Upper lobe of right lung (tissue), 1 donor: ENCODE measurements at regions not wholly inside any gene's neighbourhood (a gene's known extent, or its start where the extent isn't known, plus 50 kb on each side); places are given as distances from the start of the nearest gene placed in this dataset.
A peak's percentile ranks its signal among the peaks of the same experiment; 100 is the strongest.

ENCODE experiments used
- ATAC-seq: fragments of 200-7000 bp; cut with Tn5 transposase; one replicate; pipeline ENCODE4 v1.9.1; 2020; ENCODE audit warnings: mild to moderate bottlenecking, moderate library complexity
- DNase-seq: peaks from one replicate; pipeline ENCODE4 v3.0.0-alpha.2; 2020
- H3K27ac ChIP-seq: fragments of 200-600 bp; one replicate; pipeline ENCODE4 v1.8.0; 2022
- H3K27me3 ChIP-seq: fragments of 200-600 bp; one replicate; pipeline ENCODE4 v1.8.0; 2022; ENCODE audit warnings: mild to moderate bottlenecking
- H3K36me3 ChIP-seq: fragments of 200-600 bp; one replicate; pipeline ENCODE4 v1.8.0; 2022
- H3K4me1 ChIP-seq: fragments of 200-600 bp; one replicate; pipeline ENCODE4 v1.8.0; 2022
- H3K4me3 ChIP-seq: fragments of 200-600 bp; one replicate; pipeline ENCODE4 v1.8.0; 2022; ENCODE audit warnings: mild to moderate bottlenecking
- H3K9me3 ChIP-seq: fragments of 200-600 bp; one replicate; pipeline ENCODE4 v1.8.0; 2022
- CTCF ChIP-seq: fragments of 200-600 bp; IDR thresholded peaks from one replicate; pipeline ENCODE4 v1.8.0; 2022; ENCODE audit warnings: antibody characterized with exemption
- intact Hi-C: fragments of 100-400 bp; cut with DNase I; formaldehyde crosslinking; loops from one replicate; pipeline ENCODE4 v1.11.0; 2022
- donor health status: DM: no; HTN: yes; CAD: no; lungs with severe emphysema.

GRCh38 chr6:150667359-150667758, 67.7 kb downstream of the PLEKHG1 start:
- no peaks in the 10 kb centered on the region for H3K36me3 ChIP-seq
- H3K4me1 ChIP-seq = peaks cover 25% of the 10 kb centered on the region
- H3K27me3 ChIP-seq = no peaks in the 10 kb centered on the region
- intact Hi-C loops = no loop called here
- H3K27ac ChIP-seq = peak overlapping the region; percentile 64
- no peak overlapping the region for H3K4me3 ChIP-seq
- TF ChIP-seq CTCF = no peak
- no peak for DNase-seq
- H3K9me3 ChIP-seq = no peaks in the 10 kb centered on the region
- no peak for ATAC-seq

DNA sequence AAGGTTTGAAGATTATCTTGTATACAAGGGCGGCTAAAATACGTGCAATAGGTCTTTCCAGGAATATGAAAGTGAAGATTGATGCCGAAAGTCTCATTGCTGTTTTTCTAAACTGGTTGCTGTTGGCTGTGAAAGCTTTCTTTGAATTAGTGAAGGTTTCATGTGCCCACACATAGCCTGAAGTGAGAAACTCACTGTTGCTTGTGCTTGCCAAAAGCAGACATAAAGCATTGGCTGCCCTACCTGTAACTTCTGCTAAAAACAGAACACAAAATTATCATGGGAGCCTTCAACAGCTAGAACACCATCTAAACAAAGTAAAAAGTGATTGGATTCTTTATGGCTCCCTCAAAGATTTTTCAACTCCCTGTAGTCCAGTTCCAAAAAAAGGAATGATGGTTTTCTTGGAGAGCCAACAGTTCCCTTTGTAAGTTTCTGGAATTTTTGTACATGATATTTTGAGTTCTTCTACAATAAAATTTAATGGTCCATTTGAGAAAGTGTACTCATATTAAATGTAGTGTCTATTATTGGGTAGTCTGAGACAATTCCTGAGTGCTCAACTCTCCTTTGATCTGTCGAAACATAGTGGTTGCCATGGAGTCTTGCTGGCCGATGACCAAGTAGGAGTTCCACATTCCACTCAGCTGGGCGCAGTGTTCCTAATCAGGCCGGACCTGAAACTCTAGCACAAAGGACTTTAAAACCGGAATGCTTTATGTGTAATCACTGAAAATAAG, 68.5 kb downstream of the PLEKHG1 start:
- DNase-seq = peak; percentile 84
- Histone ChIP-seq H3K27ac (peak overlapping the region; percentile 64), H3K4me1 (peaks cover 28% of the 10 kb centered on the region), H3K4me3 (no peak overlapping the region), H3K27me3 (no peaks in the 10 kb centered on the region), H3K36me3 (no peaks in the 10 kb centered on the region), H3K9me3 (no peaks in the 10 kb centered on the region)
- intact Hi-C loops = no loop called here
- peak; percentile 30 for TF ChIP-seq CTCF
- ATAC-seq = peak; percentile 92

- Histone ChIP-seq H3K4me1 (peaks cover 31% of the 10 kb centered on the region), H3K4me3 (no peak overlapping the region), H3K36me3 (no peaks in the 10 kb centered on the region), H3K9me3 (no peaks in the 10 kb centered on the region), H3K27ac (peak overlapping the region; percentile 64), H3K27me3 (no peaks in the 10 kb centered on the region)
- ATAC-seq (no peak), DNase-seq (no peak)
- intact Hi-C loops = no loop called here
- no peak for TF ChIP-seq CTCF
Observed at GRCh38 chr6:150668900-150669302, 69.2 kb downstream of the PLEKHG1 start.

DNA sequence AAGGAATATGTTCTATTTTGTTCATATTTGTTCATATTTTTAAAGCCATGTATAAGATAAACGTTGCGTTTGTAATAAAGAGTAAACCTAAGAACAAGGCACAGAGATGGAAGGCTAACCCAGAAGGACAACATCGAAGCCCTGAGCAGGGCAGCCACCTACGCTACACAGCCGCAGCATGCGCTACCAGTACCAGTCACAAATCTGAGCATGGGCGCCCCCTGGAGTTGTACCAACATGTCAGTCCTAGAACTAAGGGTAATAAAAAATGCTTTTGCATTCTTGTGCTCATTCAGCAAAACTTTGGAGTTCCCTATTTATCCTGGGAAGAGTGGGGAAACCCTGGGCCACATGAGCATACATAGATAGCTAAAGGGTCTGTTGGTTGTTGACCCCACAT, 70.6 kb downstream of the PLEKHG1 start:
- Histone ChIP-seq H3K27ac (no peak overlapping the region), H3K36me3 (no peaks in the 10 kb centered on the region), H3K27me3 (no peaks in the 10 kb centered on the region), H3K4me1 (peaks cover 31% of the 10 kb centered on the region), H3K9me3 (no peaks in the 10 kb centered on the region), H3K4me3 (no peak overlapping the region)
- TF ChIP-seq CTCF = no peak
- DNase-seq (no peak), ATAC-seq (no peak)
- intact Hi-C loops = no loop called here

DNA sequence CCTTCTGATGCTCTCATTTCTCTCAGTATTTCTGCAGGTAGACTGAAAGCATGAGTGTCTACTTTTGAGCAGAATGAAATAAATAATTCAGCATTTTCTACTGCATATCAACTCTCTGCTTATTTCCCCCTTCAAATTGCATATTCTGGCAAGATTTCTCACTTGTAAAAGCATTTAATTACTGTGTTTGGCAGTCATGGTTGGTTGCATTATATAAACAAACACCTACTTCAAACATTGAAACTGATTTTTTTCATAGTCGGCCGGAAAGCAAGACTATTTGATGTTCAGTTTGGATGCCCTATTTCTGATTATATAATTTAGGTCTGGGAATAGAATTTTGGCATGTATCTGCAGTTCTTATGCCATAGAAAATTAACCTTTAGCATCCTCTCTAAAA, 73.1 kb downstream of the PLEKHG1 start:
- intact Hi-C loops = no loop called here
- H3K4me1 ChIP-seq = peaks cover 20% of the 10 kb centered on the region
- no peaks in the 10 kb centered on the region for H3K27me3 ChIP-seq
- TF ChIP-seq CTCF = no peak
- no peaks in the 10 kb centered on the region for H3K36me3 ChIP-seq
- no peak overlapping the region for H3K4me3 ChIP-seq
- no peak for ATAC-seq
- no peak for DNase-seq
- H3K9me3 ChIP-seq = no peaks in the 10 kb centered on the region
- H3K27ac ChIP-seq = no peak overlapping the region
